K562 (cell line): ENCODE measurements at regions not wholly inside any gene's neighbourhood (a gene's known extent, or its start where the extent isn't known, plus 50 kb on each side); places are given as distances from the start of the nearest gene placed in this dataset.

Experiments used
- ATAC-seq: fragments of 200-7000 bp; cut with Tn5 transposase; 3 replicates; pipeline ENCODE4 v1.9.1; 2020; ENCODE audit warnings: moderate library complexity
- BruUV-seq: library from RNA; stranded (reverse); fragments of 400-500 nt; replicated peaks from 2 replicates; lab custom pipeline; 2021; lab: Mats Ljungman, UMichigan
- CTCF ChIA-PET: fragments of 300-600 bp; formaldehyde crosslinking; extraction: SDS; loops from one replicate; lab custom pipeline; 2021; ENCODE audit warnings: low intra/inter-chr PET ratio; lab: Yijun Ruan, JAX
- POLR2A ChIA-PET: fragments of 300-600, 350-650 bp; sonication (Branson Sonifier 250); formaldehyde crosslinking; extraction: SDS; loops from one replicate; lab custom pipeline; 2021; ENCODE audit warnings: antibody characterized with exemption, inconsistent platforms; lab: Yijun Ruan, JAX
- DNase-seq, 4 experiments: peaks; one replicate each; pipeline versions ENCODE4 v3.0.0 to v3.0.0-alpha.2; 2011 to 2018; ENCODE audit warnings: low spot score in 3 of 4, mixed read lengths in 3 of 4; ENCODE audit errors: extremely low read depth in 1 of 4
- FAIRE-seq: peaks from 2 replicates; lab custom pipeline; 2011; peaks lifted over from hg19 to GRCh38; lab: Jason Lieb, UNC
- H2AFZ ChIP-seq: 2 replicates; pipeline ENCODE4 v1.6.0; 2011; ENCODE audit warnings: low read depth, low read length, control low read depth, inconsistent platforms
- H3K27ac ChIP-seq: fragments of 200-600 bp; 3 replicates; pipeline ENCODE4 v1.8.0; 2011; ENCODE audit warnings: low read depth, mild to moderate bottlenecking, control low read depth, inconsistent platforms, low read length, moderate library complexity, mixed read lengths; ENCODE audit errors: extremely low read depth
- H3K27me3 ChIP-seq, 2 experiments: fragments of 300-600 bp in 1 of 2; 2 replicates in 1 of 2; 3 replicates in 1 of 2; pipeline versions ENCODE4 v1.6.0 to v1.8.0; 2011; ENCODE audit warnings: inconsistent platforms in 2 of 2, low read length in 2 of 2, mild to moderate bottlenecking in 1 of 2, mixed read lengths in 1 of 2, moderate library complexity in 1 of 2; ENCODE audit not compliant: control insufficient read depth in 2 of 2, insufficient read depth in 2 of 2
- H3K36me3 ChIP-seq: fragments of 300-600 bp; 3 replicates; pipeline ENCODE4 v1.8.0; 2011; ENCODE audit warnings: mild to moderate bottlenecking, low read length, inconsistent platforms; ENCODE audit not compliant: control insufficient read depth, insufficient read depth
- H3K4me1 ChIP-seq, 2 experiments: fragments of 200-600 bp in 1 of 2; replicated peaks in 1 of 2; 2 replicates in 1 of 2; 3 replicates in 1 of 2; pipeline versions ENCODE4 v1.5.1 to v1.8.0; 2011; ENCODE audit warnings: inconsistent platforms in 2 of 2, low read length in 2 of 2, mild to moderate bottlenecking in 1 of 2, mixed read lengths in 1 of 2, moderate library complexity in 1 of 2; ENCODE audit not compliant: control insufficient read depth in 2 of 2, insufficient read depth in 2 of 2
- H3K4me2 ChIP-seq: 2 replicates; pipeline ENCODE4 v1.6.1; 2011; ENCODE audit warnings: low read length, control low read depth, inconsistent platforms, mixed read lengths; ENCODE audit not compliant: insufficient read depth
- H3K4me3 ChIP-seq: fragments of 200-600 bp; sonication (generic), shearing (Covaris generic); 2 replicates; pipeline ENCODE4 v1.5.1; 2016; ENCODE audit warnings: control low read depth, inconsistent platforms
- H3K79me2 ChIP-seq: fragments of 200-600 bp; 3 replicates; pipeline ENCODE4 v1.8.0; 2011; ENCODE audit warnings: low read length, inconsistent platforms; ENCODE audit not compliant: control insufficient read depth, insufficient read depth
- H3K9ac ChIP-seq, 2 experiments: 2 replicates each; pipeline versions ENCODE4 v1.6.0 to v1.6.1; 2011; ENCODE audit warnings: low read depth in 2 of 2, low read length in 2 of 2, control low read depth in 1 of 2, inconsistent platforms in 1 of 2, mild to moderate bottlenecking in 1 of 2, mixed read lengths in 1 of 2; ENCODE audit not compliant: insufficient read depth in 1 of 2
- H3K9me1 ChIP-seq: one replicate; pipeline ENCODE4 v1.6.0; 2011; ENCODE audit warnings: inconsistent platforms, mild to moderate bottlenecking, low read length, moderate library complexity; ENCODE audit not compliant: control insufficient read depth, insufficient read depth
- H3K9me3 ChIP-seq: replicated peaks from 2 replicates; pipeline ENCODE4 v1.5.1; 2011; ENCODE audit warnings: low read depth, low read length, inconsistent platforms; ENCODE audit not compliant: control insufficient read depth, insufficient read depth
- H4K20me1 ChIP-seq: replicated peaks from 2 replicates; pipeline ENCODE4 v1.6.1; 2011; ENCODE audit warnings: low read length, inconsistent platforms, mixed read lengths; ENCODE audit not compliant: control insufficient read depth, insufficient read depth
- CC2D1A ChIP-seq: fragments of 450-650 bp; IDR thresholded peaks from 2 replicates; pipeline ENCODE4 v1.6.1; 2017; ENCODE audit warnings: mild to moderate bottlenecking
- CREM ChIP-seq: IDR thresholded peaks from 2 replicates; pipeline ENCODE4 v1.6.1; 2014; ENCODE audit warnings: antibody characterized with exemption, low read depth
- EP400 ChIP-seq: fragments of 450-650 bp; IDR thresholded peaks from 2 replicates; pipeline ENCODE4 v1.6.1; 2017; ENCODE audit warnings: antibody characterized with exemption, mild to moderate bottlenecking, moderate library complexity
- POLR2B ChIP-seq: fragments of 450-650 bp; IDR thresholded peaks from 2 replicates; pipeline ENCODE4 v1.6.1; 2018; ENCODE audit warnings: low read depth; ENCODE audit not compliant: partially characterized antibody
- SAFB ChIP-seq: fragments of 200-400 bp; formaldehyde crosslinking; IDR thresholded peaks from 2 replicates; pipeline ENCODE4 v1.6.1; 2017; ENCODE audit warnings: low read depth, low read length, borderline replicate concordance
- SAFB2 ChIP-seq: fragments of 200-400 bp; formaldehyde crosslinking; IDR thresholded peaks from 2 replicates; pipeline ENCODE4 v1.6.1; 2018; ENCODE audit warnings: borderline replicate concordance, low read length, low read depth, moderate library complexity; ENCODE audit not compliant: severe bottlenecking
- TCFL5 ChIP-seq: fragments of 250-450 bp; sonication (Bioruptor Pico); conservative IDR thresholded peaks from 2 replicates; pipeline ENCODE4 v1.6.1; 2021; ENCODE audit warnings: mild to moderate bottlenecking, moderate library complexity, matching md5 sums
- YY1 ChIP-seq, 3 experiments: IDR thresholded peaks; 2 replicates each; pipeline ENCODE4 v1.6.1; 2011; ENCODE audit warnings: low read length in 2 of 3, mild to moderate bottlenecking in 2 of 3, moderate library complexity in 2 of 3, borderline replicate concordance in 1 of 3, control low read depth in 1 of 3, low read depth in 1 of 3; ENCODE audit not compliant: insufficient read depth in 3 of 3, insufficient replicate concordance in 2 of 3, control insufficient read depth in 1 of 3, insufficient read length in 1 of 3; ENCODE audit errors: extremely low read depth in 1 of 3
- ZNF174 ChIP-seq: fragments of 250-450 bp; sonication (Bioruptor Pico); IDR thresholded peaks from 2 replicates; pipeline ENCODE4 v1.4.0; 2020; ENCODE audit warnings: mild to moderate bottlenecking
- WGBS: fragments of 100-300 bp; shearing (Covaris generic); methylation state at CpG from one replicate; pipeline ENCODE4 v1.1.6; 2016; ENCODE audit warnings: low coverage, mixed read lengths; ENCODE audit not compliant: insufficient coverage; ENCODE audit errors: missing lambda C conversion rate; 5-methylcytosine and 5-hydroxymethylcytosine counted together
- in situ Hi-C: fragments of 300-500 bp; cut with MboI; formaldehyde crosslinking; loops from 4 replicates; pipeline ENCODE4 v1.15.0; 2018; ENCODE audit warnings: inconsistent platforms, mixed read lengths
- intact Hi-C: fragments of 100-400 bp; cut with micrococcal nuclease; formaldehyde crosslinking; loops from 2 replicates; pipeline ENCODE4 v1.14.2; 2022
- TF ChIP-seq, protein P1 (sequence below): fragments of 150-350 bp; IDR thresholded peaks from 2 replicates; pipeline ENCODE4 v1.6.1; 2014; ENCODE audit warnings: low read depth, mild to moderate bottlenecking, low read length, borderline replicate concordance
- TF ChIP-seq, protein P2 (sequence below): fragments of 200-800 bp; sonication (Bioruptor generic); IDR thresholded peaks from 2 replicates; pipeline ENCODE4 v1.6.1; 2017; ENCODE audit warnings: missing genetic modification characterization, missing compliant biosample characterization

DNA sequence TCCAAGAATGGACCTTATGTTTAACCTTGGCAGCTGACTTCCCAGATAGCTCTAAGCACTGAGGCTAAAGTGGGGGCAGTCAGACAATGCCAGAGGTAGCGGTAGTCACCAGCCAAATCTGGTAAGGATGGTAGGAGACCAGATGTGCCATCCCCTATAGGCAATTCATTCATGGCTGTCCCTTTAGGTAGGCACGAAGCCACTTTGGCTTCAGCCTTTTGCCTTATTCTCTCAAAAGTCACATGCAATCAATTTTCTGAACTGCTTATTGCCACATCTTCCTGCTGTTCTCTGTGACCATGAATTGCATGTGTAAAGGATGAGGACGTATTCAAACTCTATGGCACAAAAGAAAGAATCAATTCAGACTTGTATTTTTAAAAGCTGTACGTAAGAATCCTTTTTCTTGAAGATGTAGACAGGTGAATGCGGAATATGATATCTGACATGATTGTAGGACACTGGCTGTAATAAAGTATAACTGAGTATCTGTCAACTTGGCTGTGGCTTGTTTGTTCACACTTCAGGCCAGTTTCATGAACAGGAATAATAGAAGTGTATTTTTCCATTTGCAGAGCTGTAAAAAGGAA is 611.7 kb downstream of the NR2F1-AS1 start:
- Histone ChIP-seq H3K4me1 (no peaks in the 10 kb centered on the region), H3K9ac (no peak overlapping the region), H3K36me3 (no peaks in the 10 kb centered on the region), H4K20me1 (no peaks in the 10 kb centered on the region), H3K79me2 (no peaks in the 10 kb centered on the region), H2AFZ (no peak overlapping the region), H3K4me3 (no peak overlapping the region), H3K9me3 (no peaks in the 10 kb centered on the region), H3K27me3 (no peaks in the 10 kb centered on the region), H3K4me2 (no peak overlapping the region), H3K9me1 (no peaks in the 10 kb centered on the region), H3K27ac (no peak overlapping the region)
- DNase-seq, result no peak
- POLR2A ChIA-PET, result no interaction called here
- TF ChIP-seq YY1 (IDR thresholded peaks at IDR 0.05; ENCODE audit: borderline replicate concordance in 1 of 3, control insufficient read depth in 1 of 3, extremely low read depth in 1 of 3, insufficient read depth in 3 of 3, insufficient read length in 1 of 3, insufficient replicate concordance in 2 of 3, low read depth in 1 of 3, low read length in 2 of 3) (no peak), CREM (no peak), POLR2B (no peak), SAFB (no peak)
- 3% methylated on average over 5 of the region's 5 CpGs for whole genome bisulfite sequencing
- BruUV-seq, result no TSS peak
- FAIRE-seq, result no peak
- in situ Hi-C loops, result no loop called here
- CTCF ChIA-PET, result no interaction called here
- no peak for ATAC-seq
- intact Hi-C loops, result no loop called here

DNA sequence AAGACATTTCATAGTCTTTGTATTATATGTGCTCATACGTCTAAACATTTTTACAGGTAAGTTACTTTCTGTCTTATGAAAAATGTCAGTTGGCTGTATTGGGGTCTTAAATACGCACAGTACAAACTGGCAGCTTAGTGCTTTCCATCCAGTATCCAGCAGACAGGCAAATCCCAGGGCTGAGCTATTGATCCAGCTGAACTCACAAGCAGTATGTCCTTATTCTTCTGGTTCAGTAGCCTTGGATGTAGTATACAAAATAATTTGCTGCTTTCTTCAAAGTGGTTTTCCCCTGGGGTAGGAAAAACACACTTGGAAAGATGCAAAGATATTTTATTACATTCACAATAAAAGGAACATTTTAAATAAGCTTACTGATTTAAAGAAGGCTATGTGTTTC is 617.2 kb downstream of the NR2F1-AS1 start:
- Histone ChIP-seq H3K79me2 (no peaks in the 10 kb centered on the region), H2AFZ (no peak overlapping the region), H3K36me3 (no peaks in the 10 kb centered on the region), H3K27ac (no peak overlapping the region), H3K4me3 (no peak overlapping the region), H3K9me1 (no peaks in the 10 kb centered on the region), H4K20me1 (no peaks in the 10 kb centered on the region), H3K4me2 (no peak overlapping the region), H3K9me3 (no peaks in the 10 kb centered on the region; the same call in 1 of the 2 replicates), H3K9ac (no peak overlapping the region), H3K4me1 (no peaks in the 10 kb centered on the region), H3K27me3 (no peaks in the 10 kb centered on the region)
- CTCF ChIA-PET, result no interaction called here
- POLR2A ChIA-PET, result no interaction called here
- 0% methylated on average over 2 of the region's 2 CpGs for WGBS
- in situ Hi-C loops (no loop called here), intact Hi-C loops (no loop called here)
- BruUV-seq, result no TSS peak
- ATAC-seq, result no peak
- DNase-seq, result no peak
- FAIRE-seq, result no peak
- TF ChIP-seq ZNF174 (CRISPR knock-in tag) (no peak), EP400 (no peak), CC2D1A (no peak), SAFB2 (no peak), TCFL5 (CRISPR knock-in tag) (no peak)
- TF ChIP-seq, protein P1, sequence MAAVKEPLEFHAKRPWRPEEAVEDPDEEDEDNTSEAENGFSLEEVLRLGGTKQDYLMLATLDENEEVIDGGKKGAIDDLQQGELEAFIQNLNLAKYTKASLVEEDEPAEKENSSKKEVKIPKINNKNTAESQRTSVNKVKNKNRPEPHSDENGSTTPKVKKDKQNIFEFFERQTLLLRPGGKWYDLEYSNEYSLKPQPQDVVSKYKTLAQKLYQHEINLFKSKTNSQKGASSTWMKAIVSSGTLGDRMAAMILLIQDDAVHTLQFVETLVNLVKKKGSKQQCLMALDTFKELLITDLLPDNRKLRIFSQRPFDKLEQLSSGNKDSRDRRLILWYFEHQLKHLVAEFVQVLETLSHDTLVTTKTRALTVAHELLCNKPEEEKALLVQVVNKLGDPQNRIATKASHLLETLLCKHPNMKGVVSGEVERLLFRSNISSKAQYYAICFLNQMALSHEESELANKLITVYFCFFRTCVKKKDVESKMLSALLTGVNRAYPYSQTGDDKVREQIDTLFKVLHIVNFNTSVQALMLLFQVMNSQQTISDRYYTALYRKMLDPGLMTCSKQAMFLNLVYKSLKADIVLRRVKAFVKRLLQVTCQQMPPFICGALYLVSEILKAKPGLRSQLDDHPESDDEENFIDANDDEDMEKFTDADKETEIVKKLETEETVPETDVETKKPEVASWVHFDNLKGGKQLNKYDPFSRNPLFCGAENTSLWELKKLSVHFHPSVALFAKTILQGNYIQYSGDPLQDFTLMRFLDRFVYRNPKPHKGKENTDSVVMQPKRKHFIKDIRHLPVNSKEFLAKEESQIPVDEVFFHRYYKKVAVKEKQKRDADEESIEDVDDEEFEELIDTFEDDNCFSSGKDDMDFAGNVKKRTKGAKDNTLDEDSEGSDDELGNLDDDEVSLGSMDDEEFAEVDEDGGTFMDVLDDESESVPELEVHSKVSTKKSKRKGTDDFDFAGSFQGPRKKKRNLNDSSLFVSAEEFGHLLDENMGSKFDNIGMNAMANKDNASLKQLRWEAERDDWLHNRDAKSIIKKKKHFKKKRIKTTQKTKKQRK, result no peak
- TF ChIP-seq, protein P2, sequence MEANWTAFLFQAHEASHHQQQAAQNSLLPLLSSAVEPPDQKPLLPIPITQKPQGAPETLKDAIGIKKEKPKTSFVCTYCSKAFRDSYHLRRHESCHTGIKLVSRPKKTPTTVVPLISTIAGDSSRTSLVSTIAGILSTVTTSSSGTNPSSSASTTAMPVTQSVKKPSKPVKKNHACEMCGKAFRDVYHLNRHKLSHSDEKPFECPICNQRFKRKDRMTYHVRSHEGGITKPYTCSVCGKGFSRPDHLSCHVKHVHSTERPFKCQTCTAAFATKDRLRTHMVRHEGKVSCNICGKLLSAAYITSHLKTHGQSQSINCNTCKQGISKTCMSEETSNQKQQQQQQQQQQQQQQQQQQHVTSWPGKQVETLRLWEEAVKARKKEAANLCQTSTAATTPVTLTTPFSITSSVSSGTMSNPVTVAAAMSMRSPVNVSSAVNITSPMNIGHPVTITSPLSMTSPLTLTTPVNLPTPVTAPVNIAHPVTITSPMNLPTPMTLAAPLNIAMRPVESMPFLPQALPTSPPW (CRISPR knock-in tag), result no peak
